Glutamatergic neuron (in vitro differentiated cells): ENCODE measurements at regions not wholly inside any gene's neighbourhood (a gene's known extent, or its start where the extent isn't known, plus 50 kb on each side); places are given as distances from the start of the nearest gene placed in this dataset.

ENCODE experiments used
- DNase-seq: peaks from one replicate; pipeline ENCODE4 v3.0.0; 2022
- H3K27ac Mint-ChIP-seq: one replicate; pipeline ENCODE4 v1.8.0; 2020; ENCODE audit warnings: mild to moderate bottlenecking, mixed read lengths, inconsistent platforms; ENCODE audit not compliant: unreplicated experiment
- H3K27me3 Mint-ChIP-seq: one replicate; pipeline ENCODE4 v1.8.0; 2020; ENCODE audit warnings: mild to moderate bottlenecking, moderate library complexity, mixed read lengths, inconsistent platforms; ENCODE audit not compliant: unreplicated experiment
- H3K36me3 Mint-ChIP-seq: one replicate; pipeline ENCODE4 v1.8.0; 2020; ENCODE audit warnings: mild to moderate bottlenecking, mixed read lengths, inconsistent platforms; ENCODE audit not compliant: unreplicated experiment
- H3K4me1 Mint-ChIP-seq: one replicate; pipeline ENCODE4 v1.8.0; 2020; ENCODE audit warnings: mild to moderate bottlenecking, low read depth, mixed read lengths, inconsistent platforms; ENCODE audit not compliant: unreplicated experiment
- H3K4me3 Mint-ChIP-seq: one replicate; pipeline ENCODE4 v1.8.0; 2020; ENCODE audit warnings: mild to moderate bottlenecking, mixed read lengths, inconsistent platforms; ENCODE audit not compliant: unreplicated experiment
- H3K9me3 Mint-ChIP-seq: one replicate; pipeline ENCODE4 v1.8.0; 2020; ENCODE audit warnings: mild to moderate bottlenecking, moderate library complexity, mixed read lengths, inconsistent platforms; ENCODE audit not compliant: unreplicated experiment
- CTCF ChIP-seq: fragments of 200-600 bp; sonication (generic); IDR thresholded peaks from one replicate; pipeline ENCODE4 v1.5.0; 2021; ENCODE audit not compliant: partially characterized antibody, unreplicated experiment

GRCh38 chr7:46153951-46154787 lies 233.1 kb upstream of the IGFBP3 start:
- Mint-ChIP-seq H3K36me3 (no peaks in the 10 kb centered on the region), H3K4me3 (no peak overlapping the region), H3K4me1 (peaks cover 4% of the 10 kb centered on the region), H3K27me3 (no peaks in the 10 kb centered on the region), H3K27ac (no peak overlapping the region), H3K9me3 (no peaks in the 10 kb centered on the region)
- DNase-seq = no peak
- TF ChIP-seq CTCF = no peak

GRCh38 chr7:46153583-46153950 lies 232.5 kb upstream of the IGFBP3 start:
- no peaks in the 10 kb centered on the region for H3K9me3 Mint-ChIP-seq
- H3K27me3 Mint-ChIP-seq = no peaks in the 10 kb centered on the region
- H3K36me3 Mint-ChIP-seq = no peaks in the 10 kb centered on the region
- peaks cover 4% of the 10 kb centered on the region for H3K4me1 Mint-ChIP-seq
- no peak overlapping the region for H3K4me3 Mint-ChIP-seq
- no peak overlapping the region for H3K27ac Mint-ChIP-seq
- no peak for DNase-seq
- TF ChIP-seq CTCF = no peak

GRCh38 chr7:46152696-46153095 lies 231.6 kb upstream of the IGFBP3 start:
- no peaks in the 10 kb centered on the region for H3K27me3 Mint-ChIP-seq
- H3K36me3 Mint-ChIP-seq = no peaks in the 10 kb centered on the region
- DNase-seq = no peak
- no peak for TF ChIP-seq CTCF
- H3K4me3 Mint-ChIP-seq = no peak overlapping the region
- peaks cover 4% of the 10 kb centered on the region for H3K4me1 Mint-ChIP-seq
- no peak overlapping the region for H3K27ac Mint-ChIP-seq
- H3K9me3 Mint-ChIP-seq = no peaks in the 10 kb centered on the region

GRCh38 chr7:46150721-46151120 lies 229.6 kb upstream of the IGFBP3 start:
- TF ChIP-seq CTCF = no peak
- no peaks in the 10 kb centered on the region for H3K9me3 Mint-ChIP-seq
- no peaks in the 10 kb centered on the region for H3K27me3 Mint-ChIP-seq
- H3K4me1 Mint-ChIP-seq = no peaks in the 10 kb centered on the region
- no peak overlapping the region for H3K27ac Mint-ChIP-seq
- H3K36me3 Mint-ChIP-seq = no peaks in the 10 kb centered on the region
- DNase-seq = no peak
- H3K4me3 Mint-ChIP-seq = no peak overlapping the region

- H3K4me1 Mint-ChIP-seq = no peaks in the 10 kb centered on the region
- no peaks in the 10 kb centered on the region for H3K36me3 Mint-ChIP-seq
- no peaks in the 10 kb centered on the region for H3K27me3 Mint-ChIP-seq
- H3K9me3 Mint-ChIP-seq = no peaks in the 10 kb centered on the region
- DNase-seq = no peak
- TF ChIP-seq CTCF = no peak
- H3K27ac Mint-ChIP-seq = no peak overlapping the region
- no peak overlapping the region for H3K4me3 Mint-ChIP-seq
Observed at GRCh38 chr7:46150202-46150601, 229.1 kb upstream of the IGFBP3 start.
